Activated CD4-positive, alpha-beta memory T cell treated with anti-CD3 and anti-CD28 coated beads for 36 hours (primary cell): ENCODE measurements at regions not wholly inside any gene's neighbourhood (a gene's known extent, or its start where the extent isn't known, plus 50 kb on each side); places are given as distances from the start of the nearest gene placed in this dataset.
"Not testable (repeated sequence)": the region's sequence is repeated elsewhere in the genome, so short reads cannot be mapped to it uniquely, and the experiment has no call there.

Source experiments
- CTCF ChIA-PET: fragments of 350-600 bp; sonication (Branson Sonifier 250); formaldehyde crosslinking; loops from one replicate; lab custom pipeline; 2021; ENCODE audit warnings: antibody characterized with exemption, inconsistent platforms; lab: Charles Lee
- POLR2A ChIA-PET: fragments of 350-600 bp; sonication (Branson Sonifier 250); formaldehyde crosslinking; loops from one replicate; lab custom pipeline; 2021; ENCODE audit warnings: antibody characterized with exemption; lab: Charles Lee
- DNase-seq: peaks from one replicate; pipeline ENCODE4 v3.0.0-alpha.2; 2020
- H3K27ac Mint-ChIP-seq: one replicate; pipeline ENCODE4 v1.8.0; 2021; ENCODE audit warnings: mixed read lengths
- H3K27me3 Mint-ChIP-seq: one replicate; pipeline ENCODE4 v1.8.0; 2021; ENCODE audit warnings: mixed read lengths
- H3K36me3 Mint-ChIP-seq: one replicate; pipeline ENCODE4 v1.8.0; 2021; ENCODE audit warnings: mixed read lengths
- H3K4me1 Mint-ChIP-seq: one replicate; pipeline ENCODE4 v1.8.0; 2021; ENCODE audit warnings: low read depth, mixed read lengths
- H3K4me3 Mint-ChIP-seq: one replicate; pipeline ENCODE4 v1.8.0; 2021; ENCODE audit warnings: mild to moderate bottlenecking, mixed read lengths
- H3K9me3 Mint-ChIP-seq: one replicate; pipeline ENCODE4 v1.8.0; 2021; ENCODE audit warnings: mixed read lengths
- intact Hi-C: fragments of 100-400 bp; cut with micrococcal nuclease; formaldehyde crosslinking; loops from one replicate; pipeline ENCODE4 v1.15.1; 2023

DNA sequence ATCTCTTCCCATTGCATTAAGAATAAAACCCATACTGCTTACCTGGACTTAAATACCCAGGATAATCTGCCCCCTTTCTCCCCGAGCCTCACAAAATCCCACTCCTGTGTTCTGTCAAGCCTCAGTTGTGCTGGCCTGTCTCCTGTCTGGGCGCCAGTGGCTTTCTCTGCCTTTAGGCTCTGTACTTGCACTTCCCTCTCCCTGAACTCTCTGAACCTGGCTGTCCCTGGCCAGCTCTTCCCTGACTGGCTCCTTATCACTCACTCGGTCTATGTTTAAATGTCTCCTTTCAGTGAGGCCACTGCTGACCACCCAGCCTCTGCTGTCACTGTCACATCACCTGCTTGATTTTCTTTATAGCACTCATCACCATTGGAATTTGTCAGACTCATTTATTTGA is 382.7 kb upstream of the PPP2R3A start:
- intact Hi-C loops, result no loop called here
- Mint-ChIP-seq H3K9me3 (no peaks in the 10 kb centered on the region), H3K4me1 (no peaks in the 10 kb centered on the region), H3K27me3 (no peaks in the 10 kb centered on the region), H3K4me3 (no peak overlapping the region), H3K27ac (no peak overlapping the region), H3K36me3 (no peaks in the 10 kb centered on the region)
- no peak for DNase-seq
- POLR2A ChIA-PET, result no interaction called here
- CTCF ChIA-PET, result no interaction called here

DNA sequence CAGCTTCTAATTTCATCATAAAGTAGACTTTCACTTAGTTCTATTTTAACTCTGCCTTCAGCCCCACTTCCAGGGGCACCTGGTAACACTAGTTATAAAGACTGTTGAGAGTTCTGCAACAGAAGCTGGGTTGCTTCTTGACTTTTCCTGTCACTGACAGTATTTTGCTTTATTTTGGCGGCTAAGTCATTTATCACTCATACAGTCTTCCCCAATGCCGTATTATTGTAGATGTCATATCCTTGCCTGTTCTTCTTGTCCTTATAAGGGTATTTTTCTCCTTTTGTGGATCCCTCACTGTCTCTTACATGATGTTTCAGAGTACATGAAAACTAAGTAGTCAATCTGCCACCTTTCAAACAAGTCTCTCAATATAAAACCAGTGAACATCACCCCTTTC is 369.0 kb upstream of the PPP2R3A start:
- H3K9me3 Mint-ChIP-seq, result peaks cover 11% of the 10 kb centered on the region
- POLR2A ChIA-PET, result no interaction called here

DNA sequence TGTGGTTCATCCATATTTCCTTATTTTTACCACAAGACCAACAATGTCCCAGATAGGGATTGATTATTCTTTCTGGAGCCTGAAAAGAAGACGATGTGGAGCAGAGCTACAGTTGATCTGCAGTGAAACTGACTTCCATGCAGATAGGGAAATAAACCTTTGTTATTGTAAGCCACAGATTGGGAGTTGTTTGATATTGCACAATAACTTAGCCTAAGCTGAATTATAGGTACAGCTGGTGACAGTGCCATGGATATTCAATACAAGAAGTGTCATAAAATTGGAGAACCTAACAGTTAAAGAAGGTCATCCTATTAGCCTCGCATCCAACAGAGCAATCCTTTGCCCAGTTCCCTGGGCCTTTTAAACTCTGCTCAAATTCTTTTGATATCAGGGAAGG is 367.7 kb upstream of the PPP2R3A start:
- intact Hi-C loops, result no loop called here

More for the DNA sequence above, 369.0 kb upstream of the PPP2R3A start:
- intact Hi-C loops, result no loop called here
- DNase-seq, result no peak
- Mint-ChIP-seq H3K4me3 (no peak overlapping the region), H3K36me3 (no peaks in the 10 kb centered on the region), H3K27me3 (no peaks in the 10 kb centered on the region), H3K27ac (no peak overlapping the region), H3K4me1 (no peaks in the 10 kb centered on the region)
- CTCF ChIA-PET, result no interaction called here

DNA sequence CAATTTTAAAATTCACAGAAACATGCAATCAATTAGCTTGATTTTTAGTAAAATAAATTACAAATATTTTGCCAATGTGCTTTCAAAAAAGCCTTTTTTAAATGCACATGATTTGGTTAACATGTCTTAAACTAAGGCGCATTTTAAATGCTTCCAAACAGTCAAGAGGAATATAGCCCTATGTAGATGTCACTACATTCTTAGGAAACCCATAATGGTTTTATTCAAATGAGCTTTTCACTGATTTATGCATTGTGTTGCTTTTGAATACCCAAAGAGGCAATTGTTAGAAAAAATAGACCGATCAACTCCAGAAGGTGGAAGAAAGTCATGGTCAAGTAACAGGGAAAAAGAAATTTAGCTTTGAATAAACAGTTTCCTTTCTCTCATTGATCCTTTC is 366.9 kb upstream of the PPP2R3A start:
- no peaks in the 10 kb centered on the region for H3K36me3 Mint-ChIP-seq
- CTCF ChIA-PET, result no interaction called here
- no peaks in the 10 kb centered on the region for H3K9me3 Mint-ChIP-seq
- intact Hi-C loops, result no loop called here
- no peak overlapping the region for H3K4me3 Mint-ChIP-seq
- POLR2A ChIA-PET, result no interaction called here
- no peak for DNase-seq
- no peaks in the 10 kb centered on the region for H3K27me3 Mint-ChIP-seq
- H3K27ac Mint-ChIP-seq, result no peak overlapping the region
- H3K4me1 Mint-ChIP-seq, result no peaks in the 10 kb centered on the region

More for the DNA sequence above, 367.7 kb upstream of the PPP2R3A start:
- Mint-ChIP-seq H3K27me3 (no peaks in the 10 kb centered on the region), H3K4me3 (no peak overlapping the region), H3K27ac (no peak overlapping the region), H3K9me3 (peaks cover 4% of the 10 kb centered on the region), H3K36me3 (no peaks in the 10 kb centered on the region), H3K4me1 (no peaks in the 10 kb centered on the region)
- ChIA-PET POLR2A (no interaction called here), CTCF (no interaction called here)
- no peak for DNase-seq

DNA sequence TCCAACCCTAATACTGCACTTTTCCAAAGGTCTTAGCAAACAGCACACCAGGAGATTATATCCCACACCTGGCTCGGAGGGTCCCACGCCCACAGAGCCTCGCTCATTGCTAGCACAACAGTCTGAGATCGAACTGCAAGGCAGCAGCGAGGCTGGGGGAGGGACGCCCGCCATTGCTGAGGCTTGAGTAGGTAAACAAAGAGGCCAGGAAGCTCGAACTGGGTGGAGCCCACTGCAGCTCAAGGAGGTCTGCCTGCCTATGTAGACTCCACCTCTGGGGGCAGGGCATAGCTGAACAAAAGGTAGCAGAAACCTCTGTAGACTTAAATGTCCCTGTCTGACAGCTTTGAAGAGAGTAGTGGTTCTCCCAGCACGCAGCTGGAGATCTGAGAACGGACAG is 361.0 kb upstream of the PPP2R3A start:
- H3K9me3 Mint-ChIP-seq, intact Hi-C loops, H3K36me3 Mint-ChIP-seq, H3K27me3 Mint-ChIP-seq, DNase-seq, H3K27ac Mint-ChIP-seq, H3K4me1 Mint-ChIP-seq, POLR2A ChIA-PET, CTCF ChIA-PET, H3K4me3 Mint-ChIP-seq: not testable (repeated sequence)

DNA sequence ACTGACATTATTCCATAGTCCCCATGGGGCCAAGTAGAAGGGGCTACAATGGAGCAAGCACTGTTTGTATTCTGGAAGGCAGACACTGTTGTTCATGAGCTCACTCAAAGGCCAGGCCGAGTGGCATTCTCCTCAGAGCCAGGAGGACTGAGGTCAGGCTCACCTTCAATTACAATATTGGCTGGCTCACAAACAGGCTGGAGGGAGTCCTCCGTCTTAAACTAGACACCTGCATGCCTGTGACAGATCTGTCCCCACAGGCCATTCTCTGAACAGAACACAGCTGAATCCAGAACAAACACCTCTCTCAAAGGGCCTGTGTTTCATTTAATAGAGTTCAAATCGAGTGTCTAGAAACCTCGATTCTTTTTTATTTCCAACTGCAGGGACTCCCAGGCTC is 347.4 kb upstream of the PPP2R3A start:
- Mint-ChIP-seq H3K9me3 (peaks cover 2% of the 10 kb centered on the region), H3K4me1 (no peaks in the 10 kb centered on the region), H3K27ac (no peak overlapping the region), H3K36me3 (no peaks in the 10 kb centered on the region), H3K4me3 (no peak overlapping the region), H3K27me3 (no peaks in the 10 kb centered on the region)
- intact Hi-C loops, result no loop called here
- POLR2A ChIA-PET, result no interaction called here
- CTCF ChIA-PET, result no interaction called here
- DNase-seq, result no peak

DNA sequence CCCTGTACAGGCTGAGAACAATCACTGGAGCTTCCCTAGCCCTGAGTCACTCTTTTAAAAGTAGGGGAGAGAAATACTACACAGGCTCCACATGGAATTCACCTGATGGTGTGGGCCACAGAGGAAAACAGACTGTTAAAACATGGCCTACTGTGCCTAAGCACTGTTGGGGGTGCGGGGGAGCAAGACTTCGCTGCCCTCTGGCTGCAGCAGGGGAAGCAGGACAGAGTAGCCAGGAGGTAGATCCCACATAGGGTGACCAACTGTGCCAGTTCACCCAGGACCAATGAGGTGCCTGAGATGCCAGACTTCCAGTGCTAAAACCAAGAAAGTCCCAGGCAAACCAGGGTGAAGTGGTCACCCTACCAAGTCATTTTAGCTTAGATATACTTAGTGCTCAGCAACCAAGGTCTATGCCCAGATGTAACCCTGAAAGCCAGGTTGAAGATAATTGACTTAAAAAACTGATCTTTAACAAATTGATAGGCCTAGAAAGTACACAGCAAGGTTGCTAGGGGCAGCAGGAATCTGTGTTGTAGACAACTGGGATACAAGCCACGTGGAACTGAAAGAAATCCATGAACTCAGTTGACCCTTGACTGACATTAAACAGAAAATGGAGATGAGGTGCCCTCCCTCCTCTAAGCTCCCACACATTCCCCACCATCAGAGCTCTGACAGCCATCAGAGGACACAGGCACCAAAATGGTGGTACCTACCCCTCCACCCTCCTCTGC is 344.2 kb upstream of the PPP2R3A start:
- POLR2A ChIA-PET, result no interaction called here
- Mint-ChIP-seq H3K4me3 (no peak overlapping the region), H3K4me1 (no peaks in the 10 kb centered on the region), H3K9me3 (no peaks in the 10 kb centered on the region), H3K27me3 (no peaks in the 10 kb centered on the region), H3K36me3 (no peaks in the 10 kb centered on the region), H3K27ac (no peak overlapping the region)
- intact Hi-C loops, result no loop called here
- DNase-seq, result no peak
- CTCF ChIA-PET, result interaction anchor here (0.6 kb wide), 1 partner anchor 161 kb away, joined by 3 read pairs; no protein-coding TSS in a partner anchor

DNA sequence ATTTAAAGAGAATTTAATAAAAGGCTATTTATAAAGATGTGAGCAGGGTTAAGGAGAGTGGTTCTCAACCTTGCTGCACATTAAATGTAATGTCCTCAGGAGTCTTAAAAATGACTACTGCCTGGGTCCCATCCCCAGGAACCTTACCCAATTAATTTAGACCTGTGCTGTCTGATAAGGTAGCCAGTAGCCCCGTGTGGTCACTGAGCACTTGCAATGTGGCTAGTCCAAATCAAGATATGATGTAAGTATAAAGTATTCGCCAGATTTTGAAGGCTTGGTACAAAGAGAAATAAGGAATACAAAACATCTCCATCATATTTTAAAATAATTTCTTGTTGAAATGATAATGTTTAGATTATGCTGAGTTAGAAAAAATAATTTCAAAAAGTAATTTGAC is 343.3 kb upstream of the PPP2R3A start:
- no peaks in the 10 kb centered on the region for H3K27me3 Mint-ChIP-seq
- intact Hi-C loops, result no loop called here
- H3K4me1 Mint-ChIP-seq, result no peaks in the 10 kb centered on the region
- no peak overlapping the region for H3K27ac Mint-ChIP-seq
- CTCF ChIA-PET, result interaction anchor here (0.6 kb wide), 1 partner anchor 162 kb away, joined by 3 read pairs; no protein-coding TSS in a partner anchor
- H3K9me3 Mint-ChIP-seq, result no peaks in the 10 kb centered on the region
- no peak overlapping the region for H3K4me3 Mint-ChIP-seq
- POLR2A ChIA-PET, result no interaction called here
- DNase-seq, result no peak
- H3K36me3 Mint-ChIP-seq, result no peaks in the 10 kb centered on the region

DNA sequence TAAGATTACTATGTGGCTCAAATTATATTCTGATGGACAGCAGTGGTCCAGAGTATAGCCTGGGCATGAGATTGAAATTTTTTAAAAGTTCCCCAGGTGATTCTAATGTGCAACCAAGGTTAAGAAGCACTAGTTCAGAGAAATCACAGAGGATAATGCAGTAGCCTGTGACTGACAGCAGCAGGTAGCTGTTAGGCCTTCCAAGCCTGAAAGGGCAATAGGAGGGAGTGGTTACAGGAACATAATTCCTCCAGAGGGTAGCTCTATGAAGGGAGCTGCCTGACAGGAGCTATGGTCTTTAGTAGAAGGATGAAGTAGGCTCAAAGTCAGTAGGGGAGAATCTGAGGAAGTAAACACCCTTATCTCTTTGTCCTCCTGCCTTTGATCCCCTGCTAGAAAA is 342.9 kb upstream of the PPP2R3A start:
- no peaks in the 10 kb centered on the region for H3K36me3 Mint-ChIP-seq
- intact Hi-C loops, result no loop called here
- H3K9me3 Mint-ChIP-seq, result no peaks in the 10 kb centered on the region
- no peaks in the 10 kb centered on the region for H3K4me1 Mint-ChIP-seq
- H3K27me3 Mint-ChIP-seq, result no peaks in the 10 kb centered on the region
- H3K27ac Mint-ChIP-seq, result no peak overlapping the region
- H3K4me3 Mint-ChIP-seq, result no peak overlapping the region
- DNase-seq, result no peak
- CTCF ChIA-PET, result no interaction called here
- POLR2A ChIA-PET, result no interaction called here

DNA sequence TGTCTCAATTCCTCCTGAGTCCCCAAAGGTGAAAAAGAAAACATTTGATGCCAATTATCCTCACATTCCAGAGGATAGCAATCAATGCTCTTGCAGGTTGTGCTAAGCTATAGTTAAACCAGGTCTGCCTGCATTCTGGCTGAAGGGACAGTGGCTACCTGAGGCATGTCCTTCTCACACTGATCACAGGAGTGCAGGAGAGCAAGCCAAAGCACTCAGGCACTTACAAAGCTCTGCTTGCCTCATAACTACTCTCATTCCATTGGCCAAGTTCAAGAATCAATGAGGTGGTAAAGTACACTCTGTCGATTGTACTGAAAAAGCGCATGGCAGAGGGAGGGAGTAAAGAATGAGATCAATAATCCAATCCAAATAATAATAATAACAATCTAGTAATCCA is 342.0 kb upstream of the PPP2R3A start:
- no peaks in the 10 kb centered on the region for H3K36me3 Mint-ChIP-seq
- ChIA-PET CTCF (no interaction called here), POLR2A (no interaction called here)
- no peaks in the 10 kb centered on the region for H3K4me1 Mint-ChIP-seq
- H3K9me3 Mint-ChIP-seq, result no peaks in the 10 kb centered on the region
- H3K27me3 Mint-ChIP-seq, result no peaks in the 10 kb centered on the region
- intact Hi-C loops, result no loop called here
- no peak overlapping the region for H3K27ac Mint-ChIP-seq
- H3K4me3 Mint-ChIP-seq, result no peak overlapping the region
- no peak for DNase-seq

DNA sequence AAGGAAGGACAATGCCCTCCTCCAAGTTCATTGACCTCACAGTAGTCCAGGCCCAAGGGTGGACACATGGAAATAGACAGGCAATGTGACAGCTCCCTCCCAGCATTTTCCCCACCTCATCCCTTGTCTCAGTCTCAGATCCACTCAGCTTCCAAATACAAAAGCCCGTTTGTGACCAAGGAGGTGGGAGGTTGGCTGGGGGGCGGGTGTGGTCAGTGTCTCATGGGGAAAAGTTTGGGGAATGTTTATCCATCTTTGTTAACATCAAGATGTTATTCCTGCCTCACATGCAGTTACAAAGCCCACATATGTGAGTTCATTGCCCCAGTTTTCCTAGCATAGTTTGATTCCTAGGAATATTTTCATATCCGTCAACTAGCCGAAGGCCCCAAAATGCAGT is 338.5 kb upstream of the PPP2R3A start:
- no peak for DNase-seq
- POLR2A ChIA-PET, result no interaction called here
- Mint-ChIP-seq H3K27ac (no peak overlapping the region), H3K36me3 (no peaks in the 10 kb centered on the region), H3K9me3 (no peaks in the 10 kb centered on the region), H3K4me1 (no peaks in the 10 kb centered on the region), H3K27me3 (no peaks in the 10 kb centered on the region), H3K4me3 (no peak overlapping the region)
- intact Hi-C loops, result no loop called here
- CTCF ChIA-PET, result no interaction called here

DNA sequence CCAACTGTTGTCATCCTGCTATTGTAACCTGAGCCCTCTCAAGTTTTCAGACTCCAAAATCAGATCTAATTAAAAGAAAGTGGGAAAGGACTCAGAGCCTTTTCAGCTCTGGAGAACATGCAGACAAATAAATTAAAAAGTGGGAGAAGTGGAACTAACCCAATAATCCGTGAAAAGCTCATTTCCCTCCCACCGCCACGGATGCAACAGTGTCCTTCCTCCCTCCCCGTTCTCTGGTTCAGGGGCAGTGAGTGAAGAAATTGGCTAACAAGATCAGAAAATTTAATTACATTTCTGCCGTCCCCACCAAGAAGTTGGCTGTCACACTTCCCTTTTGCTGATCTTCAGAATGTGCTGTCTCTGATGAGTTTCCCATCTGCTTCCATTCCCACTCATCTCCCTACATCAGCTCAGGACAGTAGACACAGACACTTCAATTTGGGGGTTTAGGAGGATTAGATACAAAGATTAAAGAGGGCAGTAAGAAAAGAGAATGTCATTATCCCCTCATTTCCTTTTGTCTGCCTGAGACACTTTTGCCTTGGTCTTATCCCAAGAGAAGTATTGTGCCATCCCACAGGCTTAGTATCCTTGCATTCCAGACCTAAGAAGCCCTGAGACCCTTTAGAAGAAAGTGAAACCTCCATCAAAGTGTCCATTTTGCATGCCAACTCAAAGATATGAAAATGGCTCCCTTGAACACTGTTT is 335.7 kb upstream of the PPP2R3A start:
- ChIA-PET CTCF (no interaction called here), POLR2A (no interaction called here)
- no peaks in the 10 kb centered on the region for H3K27me3 Mint-ChIP-seq
- no peaks in the 10 kb centered on the region for H3K36me3 Mint-ChIP-seq
- no peak overlapping the region for H3K27ac Mint-ChIP-seq
- no peaks in the 10 kb centered on the region for H3K9me3 Mint-ChIP-seq
- H3K4me1 Mint-ChIP-seq, result no peaks in the 10 kb centered on the region
- no peak overlapping the region for H3K4me3 Mint-ChIP-seq
- intact Hi-C loops, result no loop called here
- no peak for DNase-seq

DNA sequence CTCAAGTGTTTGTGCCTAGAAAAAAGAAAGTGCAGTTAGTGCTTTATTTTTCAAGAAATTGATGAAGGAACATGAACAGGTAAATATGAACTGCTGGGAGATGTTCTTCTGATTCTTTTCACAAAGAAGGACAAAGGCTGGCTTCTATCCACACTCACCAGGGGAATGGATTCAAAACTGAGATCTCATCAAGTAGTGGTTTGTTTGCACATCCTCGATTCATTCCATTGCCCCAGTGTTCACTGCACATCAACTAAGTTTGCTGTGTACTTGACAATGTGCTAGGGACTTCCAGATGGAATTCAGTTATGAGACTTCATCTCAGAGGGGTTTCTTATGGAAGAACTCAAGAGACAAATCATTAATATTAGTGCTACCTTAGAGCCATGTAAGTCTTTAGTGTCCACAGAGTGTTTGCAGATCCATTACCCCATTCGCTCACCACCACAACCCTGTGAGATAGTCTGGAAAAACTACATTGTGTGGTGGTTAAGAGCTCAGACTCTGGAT is 332.9 kb upstream of the PPP2R3A start:
- CTCF ChIA-PET, result no interaction called here
- intact Hi-C loops, result no loop called here
- Mint-ChIP-seq H3K4me3 (no peak overlapping the region), H3K27me3 (no peaks in the 10 kb centered on the region), H3K9me3 (no peaks in the 10 kb centered on the region), H3K4me1 (no peaks in the 10 kb centered on the region), H3K27ac (no peak overlapping the region), H3K36me3 (no peaks in the 10 kb centered on the region)
- POLR2A ChIA-PET, result no interaction called here
- no peak for DNase-seq
